GM18517 (cell line): ENCODE measurements at regions not wholly inside any gene's neighbourhood (a gene's known extent, or its start where the extent isn't known, plus 50 kb on each side); places are given as distances from the start of the nearest gene placed in this dataset.

ENCODE experiments used
- ATAC-seq: cut with Tn5 transposase; IDR thresholded peaks from one replicate; pipeline ENCODE4 v1.9.1; 2021; ENCODE audit warnings: mild to moderate bottlenecking, moderate library complexity; ENCODE audit not compliant: unreplicated experiment

- no peak for ATAC-seq
Observed at GRCh38 chr7:91517201-91517785, 253.1 kb downstream of the FZD1 start.

- no peak for ATAC-seq
Observed at GRCh38 chr7:91518058-91518457, 253.8 kb downstream of the FZD1 start.

- no peak for ATAC-seq
Observed at GRCh38 chr7:91519241-91520158, 255.3 kb downstream of the FZD1 start.

- ATAC-seq, result no peak
Observed at GRCh38 chr7:91520645-91521044, 256.4 kb downstream of the FZD1 start.

- ATAC-seq, result no peak
Observed at GRCh38 chr7:91526404-91526803, 262.2 kb downstream of the FZD1 start.

GRCh38 chr7:91527460-91527859, 263.2 kb downstream of the FZD1 start:
- no peak for ATAC-seq

GRCh38 chr7:91533996-91534395, 269.8 kb downstream of the FZD1 start:
- ATAC-seq, result no peak

GRCh38 chr7:91537260-91538152, 273.3 kb downstream of the FZD1 start:
- no peak for ATAC-seq

- ATAC-seq, result no peak
Observed at GRCh38 chr7:91541641-91542040, 277.4 kb downstream of the FZD1 start.

GRCh38 chr7:91543646-91544045, 279.4 kb downstream of the FZD1 start:
- no peak for ATAC-seq

- no peak for ATAC-seq
Observed at GRCh38 chr7:91549878-91550277, 285.6 kb downstream of the FZD1 start.

- no peak for ATAC-seq
Observed at GRCh38 chr7:91550931-91551330, 286.7 kb downstream of the FZD1 start.

- ATAC-seq, result no peak
Observed at GRCh38 chr7:91551377-91552175, 287.3 kb downstream of the FZD1 start.

GRCh38 chr7:91553410-91553895, 289.2 kb downstream of the FZD1 start:
- ATAC-seq, result no peak

- ATAC-seq, result no peak
Observed at GRCh38 chr7:91554883-91555282, 290.6 kb downstream of the FZD1 start.

GRCh38 chr7:91556239-91556638, 292.0 kb downstream of the FZD1 start:
- no peak for ATAC-seq

GRCh38 chr7:91556956-91557650, 292.9 kb downstream of the FZD1 start:
- no peak for ATAC-seq

- ATAC-seq, result peak; percentile 89
Observed at GRCh38 chr7:91557789-91558404, 293.7 kb downstream of the FZD1 start.

- ATAC-seq, result no peak
Observed at GRCh38 chr7:91559947-91560346, 295.7 kb downstream of the FZD1 start.
